ENCODE measurements at regions not wholly inside any gene's neighbourhood (a gene's known extent, or its start where the extent isn't known, plus 50 kb on each side); places are given as distances from the start of the nearest gene placed in this dataset.

- H3K27me3 Mint-ChIP-seq (ENCODE audit: insufficient read depth, low read depth): peaks cover 7% of the 10 kb centered on the region
- Histone ChIP-seq H3F3A (ENCODE audit: low read depth) (no peaks in the 10 kb centered on the region), H3K4me1 (no peaks in the 10 kb centered on the region), H3K9me3 (ENCODE audit: low read depth) (no peaks in the 10 kb centered on the region), H3K36me3 (no peaks in the 10 kb centered on the region), H4K20me1 (ENCODE audit: low read depth) (no peaks in the 10 kb centered on the region), H3K4me2 (no peak overlapping the region), H3K27ac (no peak overlapping the region), H3K79me2 (ENCODE audit: low read depth) (no peaks in the 10 kb centered on the region), H3K27me3 (no peaks in the 10 kb centered on the region), H2AFZ (replicated peaks) (no peak overlapping the region), H3K9ac (no peak overlapping the region), H3K4me3 (no peak overlapping the region)
- H3K4me3 Mint-ChIP-seq: no peak overlapping the region
- H3K9me3 Mint-ChIP-seq: no peaks in the 10 kb centered on the region
- no peak for DNase-seq (ENCODE audit: low spot score)
- no peaks in the 10 kb centered on the region for H3K36me3 Mint-ChIP-seq
- no peak overlapping the region for H3K27ac Mint-ChIP-seq
- no peak for TF ChIP-seq CTCF (IDR thresholded peaks at IDR 0.05)
- H3K4me1 Mint-ChIP-seq: peaks cover 10% of the 10 kb centered on the region
Observed at GRCh38 chr12:115840159-115840558, 437.3 kb downstream of the MED13L start.

DNA sequence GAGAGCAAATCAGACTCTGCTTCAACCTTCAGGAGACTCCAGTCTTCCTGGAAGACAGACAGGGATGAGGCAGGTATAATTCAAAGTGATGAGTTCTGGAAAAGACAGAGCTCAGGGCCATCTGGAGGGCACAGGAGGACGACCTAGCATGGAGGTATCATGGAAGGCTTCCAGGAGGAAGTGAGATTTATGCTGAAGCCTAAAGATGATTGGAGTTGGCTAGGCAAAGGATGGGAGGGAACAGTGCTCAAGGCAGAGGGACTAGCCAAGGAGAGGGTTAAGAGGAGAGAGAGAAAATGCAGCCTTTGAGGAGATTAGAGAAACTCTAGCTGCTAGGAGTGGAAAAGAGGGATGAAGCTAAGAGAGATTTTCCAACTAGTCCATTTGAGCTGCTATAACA lies 438.5 kb downstream of the MED13L start:
- Histone ChIP-seq H3K9ac (no peak overlapping the region), H3K9me3 (ENCODE audit: low read depth) (no peaks in the 10 kb centered on the region), H3K79me2 (ENCODE audit: low read depth) (no peaks in the 10 kb centered on the region), H3K27ac (no peak overlapping the region), H3K4me2 (no peak overlapping the region), H3K4me3 (no peak overlapping the region), H3F3A (ENCODE audit: low read depth) (no peaks in the 10 kb centered on the region), H3K4me1 (no peaks in the 10 kb centered on the region), H2AFZ (replicated peaks) (no peak overlapping the region), H3K27me3 (no peaks in the 10 kb centered on the region), H4K20me1 (ENCODE audit: low read depth) (no peaks in the 10 kb centered on the region), H3K36me3 (no peaks in the 10 kb centered on the region)
- TF ChIP-seq EZH2phosphoT487 (IDR thresholded peaks at IDR 0.05) (no peak), CTCF (IDR thresholded peaks at IDR 0.05) (no peak), EZH2 (IDR thresholded peaks at IDR 0.05) (no peak)
- H3K9me3 Mint-ChIP-seq: no peaks in the 10 kb centered on the region
- H3K36me3 Mint-ChIP-seq: no peaks in the 10 kb centered on the region
- H3K27me3 Mint-ChIP-seq (ENCODE audit: insufficient read depth, low read depth): peaks cover 7% of the 10 kb centered on the region
- no peak overlapping the region for H3K27ac Mint-ChIP-seq
- H3K4me3 Mint-ChIP-seq: peak overlapping the region; percentile 6
- peaks cover 10% of the 10 kb centered on the region for H3K4me1 Mint-ChIP-seq
- DNase-seq (ENCODE audit: low spot score): no peak

DNA sequence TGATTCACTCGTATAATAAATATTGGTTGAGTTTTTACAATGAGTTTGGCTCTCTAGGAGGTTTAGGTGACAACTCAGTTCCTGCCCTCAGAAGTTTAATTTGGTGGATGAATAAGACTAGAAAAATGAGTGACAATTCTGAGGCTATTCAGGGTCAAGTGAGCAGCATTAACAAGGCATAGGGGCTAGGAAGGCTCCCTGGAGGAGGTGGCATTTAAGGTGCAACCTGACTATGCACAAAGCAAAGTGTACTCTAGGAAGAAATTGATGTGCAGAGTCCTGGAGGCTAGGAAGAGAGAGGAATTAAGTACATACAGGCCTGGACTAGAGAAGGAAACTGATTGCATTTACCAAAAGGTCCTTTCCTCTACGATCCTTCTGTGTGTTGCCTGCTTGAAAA lies 440.3 kb downstream of the MED13L start:
- no peak overlapping the region for H3K9ac ChIP-seq
- H3K36me3 ChIP-seq: no peaks in the 10 kb centered on the region
- H3K4me2 ChIP-seq: no peak overlapping the region
- H4K20me1 ChIP-seq (ENCODE audit: low read depth): no peaks in the 10 kb centered on the region
- H2AFZ ChIP-seq (replicated peaks): no peak overlapping the region
- H3K79me2 ChIP-seq (ENCODE audit: low read depth): no peaks in the 10 kb centered on the region
- no peaks in the 10 kb centered on the region for H3K4me1 ChIP-seq
- H3K4me3 ChIP-seq: no peak overlapping the region
- no peaks in the 10 kb centered on the region for H3K27me3 ChIP-seq
- Mint-ChIP-seq H3K27me3 (ENCODE audit: insufficient read depth, low read depth) (peaks cover 7% of the 10 kb centered on the region), H3K27ac (no peak overlapping the region), H3K4me3 (no peak overlapping the region), H3K4me1 (peaks cover 10% of the 10 kb centered on the region), H3K36me3 (no peaks in the 10 kb centered on the region), H3K9me3 (no peaks in the 10 kb centered on the region)
- TF ChIP-seq EZH2 (IDR thresholded peaks at IDR 0.05): no peak
- no peak for TF ChIP-seq EZH2phosphoT487 (IDR thresholded peaks at IDR 0.05)
- no peak for TF ChIP-seq CTCF (IDR thresholded peaks at IDR 0.05)
- DNase-seq (ENCODE audit: low spot score): no peak
- H3K9me3 ChIP-seq (ENCODE audit: low read depth): no peaks in the 10 kb centered on the region
- H3F3A ChIP-seq (ENCODE audit: low read depth): no peaks in the 10 kb centered on the region
- H3K27ac ChIP-seq: no peak overlapping the region

DNA sequence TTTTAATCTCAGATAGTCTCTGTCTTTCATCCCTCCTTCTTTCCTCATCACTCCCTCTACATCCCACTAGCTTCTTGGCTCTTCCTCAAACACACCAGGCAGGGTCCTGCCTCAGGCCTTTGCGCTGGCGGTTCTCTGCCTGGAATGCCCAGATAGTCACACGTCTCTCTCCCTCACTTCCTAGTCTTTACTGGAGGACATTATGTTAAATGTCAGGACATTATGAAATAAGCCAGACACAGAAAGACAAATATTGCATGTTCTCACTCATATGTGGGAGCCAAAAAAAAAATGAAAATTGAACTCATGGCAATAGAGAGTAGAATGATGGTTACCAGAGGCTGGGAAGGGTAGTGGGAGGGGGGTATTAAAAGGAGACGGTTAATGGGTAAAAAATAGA lies 442.0 kb downstream of the MED13L start:
- Mint-ChIP-seq H3K4me3 (no peak overlapping the region), H3K36me3 (no peaks in the 10 kb centered on the region), H3K27ac (no peak overlapping the region), H3K27me3 (ENCODE audit: insufficient read depth, low read depth) (peaks cover 7% of the 10 kb centered on the region), H3K4me1 (peaks cover 10% of the 10 kb centered on the region), H3K9me3 (no peaks in the 10 kb centered on the region)
- H3K4me1 ChIP-seq: no peaks in the 10 kb centered on the region
- no peaks in the 10 kb centered on the region for H3K9me3 ChIP-seq (ENCODE audit: low read depth)
- H3K36me3 ChIP-seq: no peaks in the 10 kb centered on the region
- no peaks in the 10 kb centered on the region for H3K27me3 ChIP-seq
- TF ChIP-seq EZH2phosphoT487 (IDR thresholded peaks at IDR 0.05) (no peak), CTCF (IDR thresholded peaks at IDR 0.05) (no peak), EZH2 (IDR thresholded peaks at IDR 0.05) (no peak)
- no peak overlapping the region for H3K4me3 ChIP-seq
- no peak overlapping the region for H3K9ac ChIP-seq
- DNase-seq (ENCODE audit: low spot score): no peak
- H3K4me2 ChIP-seq: no peak overlapping the region
- no peaks in the 10 kb centered on the region for H4K20me1 ChIP-seq (ENCODE audit: low read depth)
- no peak overlapping the region for H3K27ac ChIP-seq
- H3F3A ChIP-seq (ENCODE audit: low read depth): no peaks in the 10 kb centered on the region
- no peaks in the 10 kb centered on the region for H3K79me2 ChIP-seq (ENCODE audit: low read depth)
- no peak overlapping the region for H2AFZ ChIP-seq (replicated peaks)
